ENCODE measurements at regions not wholly inside any gene's neighbourhood (a gene's known extent, or its start where the extent isn't known, plus 50 kb on each side); places are given as distances from the start of the nearest gene placed in this dataset.
"Not testable (repeated sequence)": the region's sequence is repeated elsewhere in the genome, so short reads cannot be mapped to it uniquely, and the experiment has no call there.

- no peak for DNase-seq (ENCODE audit: low read depth in 3 of 3)
Measured at GRCh38 chr17:71472809-71473789, 647.7 kb upstream of the SOX9 start.

GRCh38 chr17:71477356-71477755 is 643.5 kb upstream of the SOX9 start:
- no peak for DNase-seq (ENCODE audit: low read depth in 3 of 3)

GRCh38 chr17:71480099-71480498 is 640.7 kb upstream of the SOX9 start:
- DNase-seq (ENCODE audit: low read depth in 3 of 3) = no peak

GRCh38 chr17:71482625-71483024 is 638.2 kb upstream of the SOX9 start:
- no peak for DNase-seq (ENCODE audit: low read depth in 3 of 3)

- no peak for DNase-seq (ENCODE audit: low read depth in 3 of 3)
Measured at GRCh38 chr17:71484546-71484945, 636.3 kb upstream of the SOX9 start.

- DNase-seq (ENCODE audit: low read depth in 3 of 3) = no peak
Measured at GRCh38 chr17:71485426-71485825, 635.4 kb upstream of the SOX9 start.

DNA sequence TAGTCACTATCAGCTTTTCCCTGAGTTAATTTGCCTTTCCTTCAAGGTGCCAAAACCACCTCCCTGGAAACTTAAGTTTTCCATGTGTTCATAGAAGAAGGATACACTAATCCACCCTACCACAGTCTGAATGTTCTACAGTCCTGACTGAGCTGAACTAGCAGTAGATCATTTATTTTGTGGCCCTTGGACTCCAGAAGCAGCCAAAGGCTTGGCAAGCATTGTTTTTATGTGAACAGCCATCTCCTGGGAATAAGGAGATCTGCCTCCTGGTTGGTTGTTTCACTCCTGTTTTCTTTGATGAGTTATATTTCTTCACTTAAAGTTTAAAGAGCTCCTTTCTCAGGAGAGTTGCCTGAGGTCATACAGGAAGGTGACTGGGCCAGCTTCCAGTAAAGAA is 634.6 kb upstream of the SOX9 start:
- DNase-seq (ENCODE audit: low read depth in 3 of 3) = no peak

DNA sequence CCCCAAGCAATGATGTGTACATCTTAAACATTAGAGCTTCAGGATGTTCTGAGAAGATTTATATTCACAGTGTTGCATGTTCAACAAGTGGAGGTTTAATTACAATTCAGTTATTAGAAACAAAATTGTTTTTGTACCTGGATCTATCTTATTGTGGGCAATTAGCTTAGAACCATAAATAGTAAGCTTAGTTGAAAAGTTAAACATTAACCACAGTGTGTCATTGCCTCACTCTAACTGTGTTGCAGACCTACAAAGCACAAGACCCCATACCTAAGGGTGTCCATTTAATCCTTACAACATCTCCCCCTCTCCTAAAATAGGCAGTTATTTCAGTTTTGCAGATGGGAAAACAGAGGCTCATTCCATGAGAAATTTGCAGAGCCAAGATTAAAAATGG is 632.0 kb upstream of the SOX9 start:
- no peak for DNase-seq (ENCODE audit: low read depth in 3 of 3)

DNA sequence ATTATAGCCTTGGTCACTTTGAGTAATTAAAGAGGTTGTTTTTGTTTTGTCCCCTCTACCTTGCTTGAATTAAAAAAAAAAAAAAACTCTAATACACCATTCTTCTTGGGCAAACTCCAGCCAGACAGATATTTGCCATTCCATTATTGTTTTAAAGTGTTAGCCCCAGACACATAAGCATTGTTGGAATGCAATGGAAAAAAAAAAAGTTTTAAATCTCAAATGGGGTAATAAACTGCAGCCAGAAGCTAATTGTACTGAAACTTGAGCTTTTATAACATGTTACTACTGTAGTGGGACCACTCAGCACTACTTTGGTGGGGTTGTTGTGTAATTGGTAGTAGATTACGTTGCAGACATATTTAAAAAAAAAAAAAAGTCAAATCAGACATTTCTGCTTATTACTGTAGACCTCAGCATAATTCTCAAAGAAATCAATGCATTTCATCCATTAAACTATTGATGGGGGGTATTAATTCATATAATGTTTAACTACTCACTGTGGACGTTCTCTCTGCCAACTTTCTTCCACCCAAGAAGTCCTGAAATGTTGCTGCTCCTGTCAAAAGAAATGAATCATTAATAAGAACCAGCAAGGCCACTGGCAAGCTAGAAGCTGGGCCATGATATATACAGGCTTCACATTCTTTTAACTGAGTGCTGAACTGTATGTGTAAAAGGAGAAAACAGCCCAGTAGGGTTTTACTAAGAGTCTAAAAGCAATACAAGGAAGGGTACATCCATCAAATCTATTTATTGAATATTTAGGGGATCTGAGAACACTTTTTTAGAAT is 626.6 kb upstream of the SOX9 start:
- DNase-seq (ENCODE audit: low read depth in 3 of 3) = no peak

DNA sequence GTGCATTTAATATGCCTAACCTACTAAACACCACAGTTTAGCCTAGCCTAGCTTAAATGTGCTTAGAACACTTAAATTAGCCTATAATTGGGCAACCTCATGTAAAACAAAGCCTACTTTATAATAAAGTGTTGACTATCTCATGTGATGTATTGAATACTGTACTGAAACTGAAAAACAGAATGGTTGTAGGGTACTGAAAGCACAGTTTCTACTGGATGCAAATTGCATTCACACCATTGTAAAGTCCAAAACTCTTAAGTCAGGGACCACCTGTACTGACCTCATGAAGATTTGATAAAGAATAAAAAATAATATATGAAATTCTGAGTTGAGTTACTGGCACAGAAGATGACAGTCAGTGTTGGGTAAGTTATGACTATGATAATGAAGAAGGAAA is 625.4 kb upstream of the SOX9 start:
- no peak for DNase-seq (ENCODE audit: low read depth in 3 of 3)

GRCh38 chr17:71496552-71496951 is 624.3 kb upstream of the SOX9 start:
- DNase-seq (ENCODE audit: low read depth in 3 of 3) = no peak

GRCh38 chr17:71500761-71501555 is 619.9 kb upstream of the SOX9 start:
- no peak for DNase-seq (ENCODE audit: low read depth in 3 of 3)

DNA sequence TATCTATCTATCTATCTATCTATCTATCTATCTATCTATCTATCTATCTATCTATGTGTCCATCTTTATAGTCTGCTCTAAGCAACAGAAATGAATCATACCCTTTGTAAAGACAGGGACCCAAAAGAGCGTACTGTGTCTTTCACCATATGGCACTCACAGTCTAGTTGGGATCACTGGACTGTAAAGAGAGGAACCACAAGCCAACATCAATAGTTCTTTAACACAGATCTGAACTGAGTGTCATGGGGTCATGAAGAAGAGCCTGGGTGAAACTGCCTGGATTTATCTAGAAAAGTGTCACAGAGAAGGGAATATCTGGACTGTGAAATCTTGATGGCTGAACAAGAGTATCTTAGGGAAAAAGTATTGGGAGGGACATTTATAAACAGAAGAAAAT is 619.1 kb upstream of the SOX9 start:
- no peak for DNase-seq (ENCODE audit: low read depth in 3 of 3)

DNA sequence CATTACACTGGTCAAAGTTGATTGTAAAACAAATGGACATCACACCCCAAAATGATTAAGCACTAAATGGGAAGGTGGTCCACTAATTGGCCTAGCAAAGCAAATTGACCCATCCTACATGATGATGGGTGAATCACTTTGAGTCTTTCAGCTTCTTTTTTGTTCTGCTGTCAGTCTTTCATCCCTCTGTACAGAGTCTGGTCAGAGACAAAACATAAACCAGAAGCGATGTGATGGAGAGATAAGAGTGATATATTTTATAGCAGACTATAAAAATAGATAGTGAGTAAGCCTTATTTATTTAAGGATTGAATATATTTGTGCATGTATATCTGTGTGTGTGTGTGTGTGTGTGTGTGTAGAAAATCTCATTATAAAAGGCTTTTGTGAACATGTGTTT is 618.4 kb upstream of the SOX9 start:
- DNase-seq (ENCODE audit: low read depth in 3 of 3) = no peak

GRCh38 chr17:71503710-71504465 is 616.9 kb upstream of the SOX9 start:
- no peak for DNase-seq (ENCODE audit: low read depth in 3 of 3)

DNA sequence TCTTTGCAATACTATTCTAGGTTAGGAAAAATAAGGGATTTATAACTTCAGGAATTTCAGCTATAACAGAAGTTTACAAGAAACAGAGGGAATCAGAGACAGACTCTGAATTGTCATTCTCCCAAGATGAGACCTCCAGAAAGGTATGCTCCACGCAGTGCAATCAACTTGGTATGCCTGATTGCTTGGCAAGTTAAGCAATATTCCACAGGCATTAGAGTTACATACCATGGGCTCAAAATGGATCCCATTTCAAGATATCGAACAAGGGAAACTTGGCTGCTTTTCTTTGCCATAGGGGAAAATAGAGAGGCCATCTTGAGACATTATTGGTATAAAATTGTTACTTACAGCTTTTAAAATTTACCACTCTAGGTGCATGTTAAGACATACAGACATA is 615.6 kb upstream of the SOX9 start:
- no peak for DNase-seq (ENCODE audit: low read depth in 3 of 3)

GRCh38 chr17:71505981-71506380 is 614.8 kb upstream of the SOX9 start:
- DNase-seq (ENCODE audit: low read depth in 3 of 3) = no peak

DNA sequence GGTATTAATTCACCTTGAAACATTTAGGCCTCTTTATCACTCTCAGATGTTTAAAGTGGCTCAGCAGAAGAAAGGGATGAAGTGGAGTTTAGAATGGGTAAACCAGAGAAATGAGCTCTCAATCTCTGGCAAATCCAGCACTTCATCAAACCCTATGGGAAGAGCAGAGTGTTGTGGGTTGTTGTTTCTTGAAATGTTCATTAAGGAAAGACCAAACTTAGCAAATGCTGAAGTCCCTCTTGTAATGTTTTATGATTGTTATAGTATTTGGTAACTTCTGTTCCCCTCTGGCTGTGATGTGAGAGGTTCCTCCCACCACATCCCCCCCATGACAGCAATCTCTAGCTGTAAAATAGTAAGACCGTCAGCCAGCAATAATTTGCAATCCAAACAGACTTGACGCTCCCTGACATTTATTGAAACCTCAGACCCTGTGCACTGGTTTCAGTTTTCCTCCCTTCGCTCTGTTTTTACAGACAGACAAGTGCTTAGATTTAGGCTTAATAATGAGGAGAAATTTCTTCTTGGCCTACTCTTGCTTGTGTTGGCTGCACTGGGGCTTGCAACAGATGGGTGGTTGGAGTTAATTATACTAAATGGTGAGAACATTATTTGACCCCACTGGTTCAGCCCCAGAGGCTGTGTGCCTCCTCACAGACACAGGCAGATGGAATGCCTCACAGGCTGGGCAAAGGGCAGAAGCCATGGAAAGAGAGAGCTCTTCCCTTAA is 609.4 kb upstream of the SOX9 start:
- no peak for DNase-seq (ENCODE audit: low read depth in 3 of 3)

- not testable (repeated sequence) for DNase-seq (ENCODE audit: low read depth in 3 of 3)
Measured at GRCh38 chr17:71513725-71514124, 607.1 kb upstream of the SOX9 start.

GRCh38 chr17:71516149-71516548 is 604.7 kb upstream of the SOX9 start:
- DNase-seq (ENCODE audit: low read depth in 3 of 3) = no peak

- DNase-seq (ENCODE audit: low read depth in 3 of 3) = no peak
Measured at GRCh38 chr17:71519285-71519684, 601.5 kb upstream of the SOX9 start.

Data from stimulated activated CD4-positive, alpha-beta T cell treated with anti-CD3 and anti-CD28 coated beads, TNF-alpha, amount 100 ng/mL, for 24 hours (primary cell).